ENCODE measurements at regions not wholly inside any gene's neighbourhood (a gene's known extent, or its start where the extent isn't known, plus 50 kb on each side); places are given as distances from the start of the nearest gene placed in this dataset.
A peak's percentile ranks its signal among the peaks of the same experiment; 100 is the strongest.
"Not testable (repeated sequence)": the region's sequence is repeated elsewhere in the genome, so short reads cannot be mapped to it uniquely, and the experiment has no call there.

DNA sequence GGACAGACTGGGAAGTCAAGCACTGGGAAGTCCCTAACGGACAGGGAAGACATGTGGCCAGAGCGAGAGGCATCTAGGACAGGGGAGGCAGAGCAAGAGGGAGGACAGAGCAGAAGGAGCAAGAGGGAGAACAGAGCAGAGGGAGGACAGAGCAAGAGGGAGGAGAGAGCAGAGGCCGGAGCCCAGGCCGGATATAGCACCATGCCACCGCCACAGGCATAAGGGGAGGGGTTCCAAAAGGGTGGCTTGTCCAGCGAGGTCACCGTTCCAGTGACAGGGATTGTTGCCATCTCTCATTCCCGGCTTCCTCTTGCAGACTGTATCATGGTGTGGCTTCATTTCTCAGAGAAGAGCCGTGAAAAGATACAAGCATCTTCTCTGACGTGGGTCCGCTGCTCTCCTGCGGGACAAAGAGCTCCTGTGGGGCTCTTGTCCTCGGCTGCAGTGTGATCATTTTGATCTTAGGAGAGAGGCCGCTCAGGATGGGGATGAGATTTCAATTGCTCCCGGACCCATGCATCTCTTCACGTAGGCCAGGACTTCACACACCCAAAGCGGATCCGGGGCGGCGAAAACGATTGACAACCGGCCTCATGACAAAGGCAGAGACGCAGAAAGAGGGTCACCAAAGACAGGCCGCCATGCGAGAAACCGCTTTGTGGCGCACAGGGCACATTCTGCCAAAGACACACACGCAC is 160.6 kb upstream of the ZNF337 start:
- H3K9ac ChIP-seq (ENCODE audit: low read length); H3K36me3 ChIP-seq (ENCODE audit: control insufficient read depth, low read depth, low read length); H3K4me1 ChIP-seq (ENCODE audit: control insufficient read depth, low read depth, low read length); H3K27ac ChIP-seq (ENCODE audit: low read length); H3K9me3 ChIP-seq (ENCODE audit: control insufficient read depth, low read depth, low read length): not testable (repeated sequence)
- Histone ChIP-seq H3K4me3 (ENCODE audit: low read length) (peak overlapping the region; percentile 64), H3K27me3 (ENCODE audit: control insufficient read depth, insufficient read depth, low read length) (peaks cover 69% of the 10 kb centered on the region)

DNA sequence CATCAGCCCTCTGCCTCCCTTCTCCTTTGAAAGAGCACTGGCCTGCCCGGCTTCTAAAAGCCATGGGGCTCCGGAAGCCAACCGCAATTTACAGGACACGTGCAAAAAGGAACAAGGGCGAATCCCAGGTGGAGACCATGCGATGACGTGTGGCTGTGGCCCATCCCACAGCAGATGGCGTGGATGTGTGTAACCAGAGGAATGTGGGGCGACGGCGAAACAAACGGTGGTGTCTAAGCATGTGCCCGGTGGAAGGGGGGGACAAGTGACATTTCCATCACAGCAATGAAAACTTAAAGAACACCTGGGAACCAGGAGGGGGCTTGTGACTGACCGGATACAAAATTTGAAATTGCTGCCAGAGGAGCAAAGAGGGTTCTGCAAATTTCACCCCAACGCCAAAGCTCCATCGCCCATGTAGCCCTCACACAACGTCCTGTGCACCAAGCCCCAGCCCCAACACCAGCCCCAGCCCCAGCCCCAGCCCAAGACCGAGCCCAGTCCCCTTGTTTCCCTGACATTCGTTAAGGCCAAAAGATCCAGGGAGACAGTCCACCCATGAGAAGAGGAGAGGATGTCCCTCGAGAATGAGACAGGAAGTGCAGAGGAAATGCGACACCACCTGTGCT is 159.7 kb upstream of the ZNF337 start:
- Histone ChIP-seq H3K4me3 (ENCODE audit: low read length) (no peak overlapping the region), H3K4me1 (ENCODE audit: control insufficient read depth, low read depth, low read length) (no peaks in the 10 kb centered on the region), H3K9ac (ENCODE audit: low read length) (no peak overlapping the region), H3K36me3 (ENCODE audit: control insufficient read depth, low read depth, low read length) (no peaks in the 10 kb centered on the region), H3K9me3 (ENCODE audit: control insufficient read depth, low read depth, low read length) (no peaks in the 10 kb centered on the region), H3K27me3 (ENCODE audit: control insufficient read depth, insufficient read depth, low read length) (peaks cover 60% of the 10 kb centered on the region), H3K27ac (ENCODE audit: low read length) (no peak overlapping the region)

DNA sequence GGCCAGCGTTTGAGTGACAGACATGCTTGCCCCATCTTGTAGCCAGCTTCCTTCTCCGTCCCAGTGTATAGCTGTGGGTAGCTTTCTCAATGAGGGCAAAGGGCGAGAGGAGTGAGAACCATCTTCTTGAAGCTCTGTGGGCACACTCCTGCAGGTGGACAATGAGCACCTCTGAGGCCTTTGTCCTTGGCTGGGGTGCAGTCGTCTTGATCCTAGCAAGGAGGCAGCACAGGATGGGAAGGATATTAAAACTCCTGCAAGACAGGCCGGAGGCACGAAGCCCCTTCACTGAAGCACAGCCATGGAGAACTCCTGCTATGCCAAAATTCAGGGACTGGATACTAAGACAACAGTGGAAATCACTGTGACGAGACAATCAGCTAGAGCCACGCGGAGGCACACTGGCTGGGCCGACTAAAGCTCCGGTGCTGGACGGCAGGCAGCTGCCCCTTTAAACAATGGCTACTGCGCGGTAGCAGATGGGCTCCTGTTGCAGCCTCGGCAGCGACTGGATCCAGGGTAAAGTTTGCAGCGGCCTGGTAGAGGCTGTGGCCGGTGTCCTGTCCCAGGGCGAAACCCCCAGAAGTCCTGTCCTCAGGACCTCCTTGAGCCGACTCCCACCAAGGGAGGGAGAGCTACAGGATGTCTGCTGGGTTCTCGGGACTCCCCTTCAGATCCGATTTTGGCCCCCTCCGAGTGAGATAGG is 159.0 kb upstream of the ZNF337 start:
- not testable (repeated sequence) for H3K9ac ChIP-seq (ENCODE audit: low read length); H3K27ac ChIP-seq (ENCODE audit: low read length); H3K9me3 ChIP-seq (ENCODE audit: control insufficient read depth, low read depth, low read length); H3K36me3 ChIP-seq (ENCODE audit: control insufficient read depth, low read depth, low read length); H3K4me1 ChIP-seq (ENCODE audit: control insufficient read depth, low read depth, low read length); H3K4me3 ChIP-seq (ENCODE audit: low read length)
- peaks cover 52% of the 10 kb centered on the region for H3K27me3 ChIP-seq (ENCODE audit: control insufficient read depth, insufficient read depth, low read length)

DNA sequence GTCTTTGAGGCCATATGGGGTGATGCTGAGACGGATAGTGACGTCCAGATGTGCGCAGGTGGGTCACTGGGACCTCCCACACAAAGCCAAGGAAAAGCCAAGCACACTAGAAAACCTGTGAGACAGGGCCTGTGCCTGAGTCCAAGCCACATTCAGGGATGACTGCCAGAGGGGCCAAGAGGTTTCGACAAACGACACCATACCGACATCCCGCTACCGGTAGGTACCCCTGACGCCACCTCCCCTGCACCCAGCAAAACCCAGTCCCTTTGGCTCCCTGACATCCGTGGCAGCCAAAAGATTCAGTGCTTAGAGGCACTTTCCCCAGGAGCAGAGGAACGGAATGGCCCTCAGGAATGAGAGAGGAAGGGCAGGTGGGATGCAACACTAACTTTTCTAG is 158.0 kb upstream of the ZNF337 start:
- not testable (repeated sequence) for H3K27ac ChIP-seq (ENCODE audit: low read length); H3K36me3 ChIP-seq (ENCODE audit: control insufficient read depth, low read depth, low read length); H3K9me3 ChIP-seq (ENCODE audit: control insufficient read depth, low read depth, low read length); H3K9ac ChIP-seq (ENCODE audit: low read length); H3K4me1 ChIP-seq (ENCODE audit: control insufficient read depth, low read depth, low read length); H3K4me3 ChIP-seq (ENCODE audit: low read length)
- peaks cover 43% of the 10 kb centered on the region for H3K27me3 ChIP-seq (ENCODE audit: control insufficient read depth, insufficient read depth, low read length)

DNA sequence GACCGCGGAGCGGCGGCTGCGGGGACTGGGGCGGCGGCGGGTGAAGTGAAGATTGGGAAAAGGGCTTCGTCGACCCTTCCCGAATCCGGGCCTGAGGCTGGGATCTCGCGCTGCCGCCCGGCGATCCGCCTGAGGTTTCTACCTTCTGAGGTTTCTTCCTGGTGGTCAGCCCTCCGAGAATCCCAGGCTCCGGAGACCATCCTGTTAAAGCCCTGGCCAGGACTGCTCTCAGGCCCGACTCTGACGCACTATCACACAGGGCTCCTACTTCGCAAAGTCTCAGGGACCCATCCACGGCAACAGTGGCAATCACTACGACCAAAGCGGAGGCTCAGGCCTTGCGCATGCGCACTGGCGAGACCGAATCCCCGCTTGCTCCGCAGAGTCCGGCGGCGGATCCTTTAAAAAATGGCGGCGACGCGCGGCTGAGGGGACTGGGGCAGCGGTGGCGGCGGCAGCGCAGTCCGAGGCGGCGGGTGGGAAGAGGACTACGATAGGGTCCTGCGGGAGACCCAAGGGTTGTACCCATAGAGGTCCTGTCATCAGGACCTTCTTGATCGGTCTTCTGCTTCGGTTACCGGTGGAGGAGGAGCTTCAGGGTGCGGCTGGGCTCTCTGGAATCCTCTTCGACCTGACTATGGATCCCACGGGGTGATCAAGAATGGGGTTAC is 157.2 kb upstream of the ZNF337 start:
- not testable (repeated sequence) for H3K36me3 ChIP-seq (ENCODE audit: control insufficient read depth, low read depth, low read length); H3K9ac ChIP-seq (ENCODE audit: low read length); H3K4me1 ChIP-seq (ENCODE audit: control insufficient read depth, low read depth, low read length); H3K9me3 ChIP-seq (ENCODE audit: control insufficient read depth, low read depth, low read length); H3K27ac ChIP-seq (ENCODE audit: low read length); H3K4me3 ChIP-seq (ENCODE audit: low read length)
- H3K27me3 ChIP-seq (ENCODE audit: control insufficient read depth, insufficient read depth, low read length), result peaks cover 35% of the 10 kb centered on the region

DNA sequence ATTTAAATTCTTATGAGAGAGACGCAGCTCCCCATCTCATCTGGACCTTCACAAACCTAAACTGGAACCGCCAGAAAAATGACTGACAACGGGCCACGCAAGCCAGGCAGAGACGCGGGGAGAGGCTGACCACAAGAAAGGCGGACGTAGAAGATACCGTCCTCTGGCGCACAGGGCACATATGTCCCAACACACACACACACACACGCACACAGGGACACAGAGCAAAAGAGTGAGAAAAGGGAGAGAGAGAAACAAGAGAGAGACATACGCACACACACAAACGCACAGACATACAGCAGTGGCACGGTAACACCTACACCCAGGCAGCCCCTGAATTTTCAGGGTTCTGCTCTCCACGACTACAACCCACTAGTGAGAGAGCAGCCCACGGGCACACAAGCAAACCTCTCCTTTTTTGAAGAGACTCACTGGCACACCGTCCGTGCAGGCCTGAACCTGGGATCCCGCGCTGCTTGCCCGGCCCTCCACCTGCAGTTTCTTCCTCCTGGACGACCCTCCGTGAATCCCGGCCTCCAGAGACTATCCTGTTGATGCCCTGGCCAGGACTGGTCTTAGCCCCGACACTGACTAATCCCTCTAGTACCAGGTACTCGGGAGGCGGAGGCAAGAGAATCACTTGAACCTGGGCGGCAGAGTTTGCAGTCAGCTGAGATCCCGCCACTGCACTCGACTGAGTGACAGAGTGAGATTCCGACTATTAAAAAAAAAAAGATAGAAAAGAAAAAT is 156.5 kb upstream of the ZNF337 start:
- H3K36me3 ChIP-seq (ENCODE audit: control insufficient read depth, low read depth, low read length); H3K4me3 ChIP-seq (ENCODE audit: low read length); H3K9ac ChIP-seq (ENCODE audit: low read length); H3K27ac ChIP-seq (ENCODE audit: low read length); H3K9me3 ChIP-seq (ENCODE audit: control insufficient read depth, low read depth, low read length); H3K4me1 ChIP-seq (ENCODE audit: control insufficient read depth, low read depth, low read length): not testable (repeated sequence)
- H3K27me3 ChIP-seq (ENCODE audit: control insufficient read depth, insufficient read depth, low read length), result peaks cover 28% of the 10 kb centered on the region

DNA sequence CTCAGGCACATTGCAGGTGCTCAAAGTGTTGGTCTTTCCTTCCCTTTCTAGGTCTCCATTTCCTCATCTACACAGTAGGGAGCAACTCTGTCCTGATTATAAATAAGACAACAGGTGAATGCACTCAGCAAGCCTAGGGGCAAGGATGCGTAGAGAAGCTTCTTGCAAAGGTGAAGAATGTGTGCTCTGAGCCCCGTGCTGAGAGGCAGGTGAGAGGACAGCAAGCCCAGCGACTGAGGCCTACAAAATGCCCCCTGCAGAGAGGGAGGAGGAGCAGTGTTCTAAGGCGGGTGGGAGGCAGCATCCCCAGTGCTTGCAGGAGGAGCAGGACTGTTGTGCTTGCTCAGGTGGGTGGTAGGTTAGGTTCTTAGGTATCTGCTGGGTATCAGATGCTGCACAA is 153.5 kb upstream of the ZNF337 start:
- not testable (repeated sequence) for H3K4me1 ChIP-seq (ENCODE audit: control insufficient read depth, low read depth, low read length); H3K36me3 ChIP-seq (ENCODE audit: control insufficient read depth, low read depth, low read length); H3K9me3 ChIP-seq (ENCODE audit: control insufficient read depth, low read depth, low read length); H3K4me3 ChIP-seq (ENCODE audit: low read length); H3K27me3 ChIP-seq (ENCODE audit: control insufficient read depth, insufficient read depth, low read length); H3K9ac ChIP-seq (ENCODE audit: low read length); H3K27ac ChIP-seq (ENCODE audit: low read length)

DNA sequence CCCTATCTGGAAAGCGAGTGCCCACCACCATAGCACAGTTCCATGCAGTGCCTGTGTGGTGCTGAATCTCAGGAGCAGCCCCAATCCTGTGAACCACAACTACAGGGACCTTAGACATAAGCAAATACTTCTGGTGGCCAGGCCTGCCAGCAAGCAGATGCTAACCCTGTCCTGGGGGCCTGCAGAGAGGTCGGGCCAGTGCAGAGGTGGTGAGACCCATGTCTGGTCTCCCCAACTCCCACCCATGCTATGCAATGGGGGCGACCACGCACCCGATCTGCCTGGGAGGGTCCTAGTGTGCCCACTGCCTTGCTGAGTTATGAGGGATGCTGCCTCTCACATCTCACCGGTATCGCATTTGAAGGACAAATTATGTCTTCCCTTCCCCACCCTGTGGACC is 151.6 kb upstream of the ZNF337 start:
- Histone ChIP-seq H3K4me3 (ENCODE audit: low read length) (no peak overlapping the region), H3K27me3 (ENCODE audit: control insufficient read depth, insufficient read depth, low read length) (no peaks in the 10 kb centered on the region), H3K27ac (ENCODE audit: low read length) (no peak overlapping the region), H3K9ac (ENCODE audit: low read length) (no peak overlapping the region), H3K9me3 (ENCODE audit: control insufficient read depth, low read depth, low read length) (no peaks in the 10 kb centered on the region), H3K36me3 (ENCODE audit: control insufficient read depth, low read depth, low read length) (no peaks in the 10 kb centered on the region), H3K4me1 (ENCODE audit: control insufficient read depth, low read depth, low read length) (no peaks in the 10 kb centered on the region)

DNA sequence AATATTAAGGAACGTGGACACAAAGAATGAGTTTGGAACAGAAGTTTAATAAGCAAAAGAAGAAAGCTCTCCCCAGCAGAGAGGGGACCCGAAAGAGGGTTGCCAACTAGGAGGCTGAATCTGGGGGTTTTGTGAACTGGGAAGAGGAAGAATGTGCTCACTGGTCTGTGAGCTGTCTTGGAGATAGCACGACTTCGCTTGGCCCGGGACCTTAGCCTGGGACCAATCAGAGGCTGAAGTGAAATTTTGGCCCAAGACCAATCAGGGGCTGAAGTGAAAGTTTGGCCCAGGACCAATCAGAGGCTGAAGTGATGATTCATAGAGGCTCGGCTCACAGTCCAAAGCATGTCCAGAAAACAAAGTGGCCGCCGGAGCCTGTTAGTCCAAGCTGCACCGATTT is 148.0 kb upstream of the ZNF337 start:
- not testable (repeated sequence) for H3K27ac ChIP-seq (ENCODE audit: low read length); H3K9ac ChIP-seq (ENCODE audit: low read length); H3K36me3 ChIP-seq (ENCODE audit: control insufficient read depth, low read depth, low read length); H3K27me3 ChIP-seq (ENCODE audit: control insufficient read depth, insufficient read depth, low read length); H3K4me1 ChIP-seq (ENCODE audit: control insufficient read depth, low read depth, low read length); H3K9me3 ChIP-seq (ENCODE audit: control insufficient read depth, low read depth, low read length); H3K4me3 ChIP-seq (ENCODE audit: low read length)

DNA sequence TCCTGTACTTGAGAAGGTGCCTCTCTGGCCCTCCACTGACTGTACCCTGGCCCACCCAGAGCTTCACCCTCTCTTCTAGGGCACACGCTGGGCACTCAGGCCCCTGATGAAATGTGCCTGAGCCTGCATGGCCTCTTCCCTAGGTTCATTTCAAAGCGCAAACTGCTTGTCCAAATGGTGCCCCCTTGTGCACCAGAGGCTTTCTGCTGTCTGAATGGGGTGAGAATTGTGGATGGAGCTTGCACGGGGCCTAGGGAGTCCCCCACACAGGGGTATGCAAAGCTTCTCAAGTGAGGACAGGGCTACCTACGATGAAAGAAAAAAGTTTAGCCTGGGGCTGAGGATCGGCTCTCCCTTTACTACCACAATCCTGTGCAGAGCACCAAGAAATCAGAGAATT is 116.9 kb upstream of the ZNF337 start:
- H3K4me1 ChIP-seq (ENCODE audit: control insufficient read depth, low read depth, low read length); H3K27me3 ChIP-seq (ENCODE audit: control insufficient read depth, insufficient read depth, low read length); H3K9ac ChIP-seq (ENCODE audit: low read length); H3K9me3 ChIP-seq (ENCODE audit: control insufficient read depth, low read depth, low read length); H3K36me3 ChIP-seq (ENCODE audit: control insufficient read depth, low read depth, low read length); H3K27ac ChIP-seq (ENCODE audit: low read length); H3K4me3 ChIP-seq (ENCODE audit: low read length): not testable (repeated sequence)

DNA sequence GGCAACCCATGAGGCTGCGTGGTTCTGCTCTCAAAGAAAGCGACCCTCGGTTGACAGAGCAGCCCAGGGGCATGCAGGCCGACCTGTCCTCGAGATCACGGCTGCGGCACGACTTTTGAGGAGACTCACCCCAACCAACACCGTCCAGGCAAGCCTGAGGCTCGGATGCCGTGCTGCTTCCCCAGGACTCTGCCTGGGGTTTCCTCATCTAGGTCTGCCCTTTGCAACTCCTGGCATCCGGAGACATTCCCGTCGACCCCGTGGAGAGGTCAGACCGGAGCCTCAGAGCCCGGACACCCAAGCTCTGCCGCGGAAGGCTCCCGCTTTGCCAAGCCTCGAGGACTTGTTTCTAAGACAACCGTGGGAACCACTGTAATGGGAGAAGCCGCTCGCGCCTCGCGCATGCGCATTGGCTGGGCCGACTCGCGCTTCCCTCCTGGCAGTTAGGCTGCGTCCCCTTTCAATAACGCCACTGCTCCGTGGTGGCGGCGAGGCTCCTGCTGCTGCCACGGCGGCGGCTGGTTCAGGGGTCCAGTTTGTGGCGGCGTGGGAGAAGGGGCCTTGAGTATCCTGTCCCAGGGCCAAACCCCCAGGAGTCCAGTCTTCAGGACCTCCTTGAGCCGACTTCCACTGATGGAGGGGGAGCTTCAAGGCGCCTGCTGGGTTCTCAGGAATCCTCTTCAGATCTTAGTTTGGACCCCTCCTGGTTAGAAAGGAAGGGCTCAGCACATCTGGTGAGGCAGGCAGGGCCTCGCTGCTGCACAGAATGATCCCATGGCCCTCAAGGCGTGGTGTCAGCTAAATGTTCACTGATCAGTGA is 101.7 kb upstream of the ZNF337 start:
- H3K9me3 ChIP-seq (ENCODE audit: control insufficient read depth, low read depth, low read length); H3K36me3 ChIP-seq (ENCODE audit: control insufficient read depth, low read depth, low read length): not testable (repeated sequence)

More for the DNA sequence above, 101.7 kb upstream of the ZNF337 start:
- H3K9ac ChIP-seq (ENCODE audit: low read length); H3K27ac ChIP-seq (ENCODE audit: low read length); H3K4me1 ChIP-seq (ENCODE audit: control insufficient read depth, low read depth, low read length); H3K4me3 ChIP-seq (ENCODE audit: low read length); H3K27me3 ChIP-seq (ENCODE audit: control insufficient read depth, insufficient read depth, low read length): not testable (repeated sequence)
